PC-3 (cell line): ENCODE measurements at regions not wholly inside any gene's neighbourhood (a gene's known extent, or its start where the extent isn't known, plus 50 kb on each side); places are given as distances from the start of the nearest gene placed in this dataset.

ENCODE experiments used
- ATAC-seq: fragments of 200-7000 bp; cut with Tn5 transposase; 2 replicates; pipeline ENCODE4 v1.9.1; 2020; ENCODE audit warnings: mild to moderate bottlenecking, moderate library complexity
- BruUV-seq: library from RNA; stranded (reverse); fragments of 400-500 nt; replicated peaks from 2 replicates; lab custom pipeline; 2021; lab: Mats Ljungman, UMichigan
- CTCF ChIA-PET: fragments of 300-600 bp; sonication (Branson Sonifier 250); formaldehyde crosslinking; loops from one replicate; lab custom pipeline; 2022; ENCODE audit warnings: antibody characterized with exemption; lab: Charles Lee
- POLR2A ChIA-PET: fragments of 300-600 bp; sonication (Branson Sonifier 250); formaldehyde crosslinking; loops from one replicate; lab custom pipeline; 2022; ENCODE audit warnings: antibody characterized with exemption; ENCODE audit not compliant: unreplicated experiment; lab: Charles Lee
- DNase-seq: peaks from one replicate; pipeline ENCODE4 v3.0.0-alpha.2; 2015
- H2AFZ ChIP-seq: fragments of 300-600 bp; sonication (generic); 2 replicates; pipeline ENCODE4 v1.6.0; 2016; ENCODE audit warnings: antibody characterized with exemption, low read length
- H3F3A ChIP-seq: fragments of 300-600 bp; sonication (generic); one replicate; pipeline ENCODE4 v1.6.0; 2017; ENCODE audit warnings: antibody characterized with exemption, low read length, control low read depth, mild to moderate bottlenecking; ENCODE audit not compliant: unreplicated experiment
- H3K27ac ChIP-seq: fragments of 300-600 bp; sonication (generic); 2 replicates; pipeline ENCODE4 v1.5.1; 2016; ENCODE audit warnings: mild to moderate bottlenecking, low read length
- H3K27me3 ChIP-seq: fragments of 300-600 bp; sonication (generic); 2 replicates; pipeline ENCODE4 v1.6.1; 2016; ENCODE audit warnings: low read length, mixed read lengths
- H3K36me3 ChIP-seq: fragments of 300-600 bp; sonication (generic); 2 replicates; pipeline ENCODE4 v1.6.1; 2016; ENCODE audit warnings: low read depth, mixed run types, low read length, mixed read lengths
- H3K4me1 ChIP-seq: fragments of 300-600 bp; sonication (generic); 2 replicates; pipeline ENCODE4 v1.5.1; 2016; ENCODE audit warnings: low read length; ENCODE audit not compliant: insufficient read depth
- H3K4me2 ChIP-seq: fragments of 300-600 bp; sonication (generic); 2 replicates; pipeline ENCODE4 v1.6.0; 2016; ENCODE audit warnings: low read length
- H3K4me3 ChIP-seq: fragments of 300-600 bp; sonication (generic); 2 replicates; pipeline ENCODE4 v1.5.1; 2016; ENCODE audit warnings: mild to moderate bottlenecking, low read length, mixed read lengths
- H3K79me2 ChIP-seq: fragments of 300-600 bp; sonication (generic); 2 replicates; pipeline ENCODE4 v1.6.1; 2017; ENCODE audit warnings: low read length, mixed read lengths
- H3K9ac ChIP-seq: fragments of 300-600 bp; sonication (generic); 2 replicates; pipeline ENCODE4 v1.6.0; 2016; ENCODE audit warnings: mild to moderate bottlenecking, low read length
- H3K9me2 ChIP-seq: fragments of 300-600 bp; sonication (generic); replicated peaks from 2 replicates; pipeline ENCODE4 v1.6.1; 2016; ENCODE audit warnings: mixed run types, low read length, mixed read lengths
- H3K9me3 ChIP-seq: fragments of 300-600 bp; sonication (generic); 2 replicates; pipeline ENCODE4 v1.6.1; 2016; ENCODE audit warnings: low read length, mixed read lengths
- H4K20me1 ChIP-seq: fragments of 300-600 bp; sonication (generic); 2 replicates; pipeline ENCODE4 v1.6.1; 2016; ENCODE audit warnings: low read length, mixed read lengths
- EZH2 ChIP-seq: fragments of 300-600 bp; sonication (generic); IDR thresholded peaks from one replicate; pipeline ENCODE4 v1.6.1; 2017; ENCODE audit warnings: antibody characterized with exemption, mild to moderate bottlenecking, low read length; ENCODE audit not compliant: unreplicated experiment
- EZH2phosphoT487 ChIP-seq: fragments of 300-600 bp; sonication (generic); IDR thresholded peaks from 2 replicates; pipeline ENCODE4 v1.6.1; 2018; ENCODE audit warnings: mild to moderate bottlenecking, antibody characterized with exemption, low read length, borderline replicate concordance
- intact Hi-C: fragments of 100-400 bp; cut with micrococcal nuclease; formaldehyde crosslinking; loops from 2 replicates; pipeline ENCODE4 v1.9.0; 2023
- TF ChIP-seq, protein P1 (sequence below): fragments of 300-600 bp; sonication (generic); conservative IDR thresholded peaks from 2 replicates; pipeline ENCODE4 v1.5.1; 2017; ENCODE audit warnings: antibody characterized with exemption, low read depth, mild to moderate bottlenecking, low read length

DNA sequence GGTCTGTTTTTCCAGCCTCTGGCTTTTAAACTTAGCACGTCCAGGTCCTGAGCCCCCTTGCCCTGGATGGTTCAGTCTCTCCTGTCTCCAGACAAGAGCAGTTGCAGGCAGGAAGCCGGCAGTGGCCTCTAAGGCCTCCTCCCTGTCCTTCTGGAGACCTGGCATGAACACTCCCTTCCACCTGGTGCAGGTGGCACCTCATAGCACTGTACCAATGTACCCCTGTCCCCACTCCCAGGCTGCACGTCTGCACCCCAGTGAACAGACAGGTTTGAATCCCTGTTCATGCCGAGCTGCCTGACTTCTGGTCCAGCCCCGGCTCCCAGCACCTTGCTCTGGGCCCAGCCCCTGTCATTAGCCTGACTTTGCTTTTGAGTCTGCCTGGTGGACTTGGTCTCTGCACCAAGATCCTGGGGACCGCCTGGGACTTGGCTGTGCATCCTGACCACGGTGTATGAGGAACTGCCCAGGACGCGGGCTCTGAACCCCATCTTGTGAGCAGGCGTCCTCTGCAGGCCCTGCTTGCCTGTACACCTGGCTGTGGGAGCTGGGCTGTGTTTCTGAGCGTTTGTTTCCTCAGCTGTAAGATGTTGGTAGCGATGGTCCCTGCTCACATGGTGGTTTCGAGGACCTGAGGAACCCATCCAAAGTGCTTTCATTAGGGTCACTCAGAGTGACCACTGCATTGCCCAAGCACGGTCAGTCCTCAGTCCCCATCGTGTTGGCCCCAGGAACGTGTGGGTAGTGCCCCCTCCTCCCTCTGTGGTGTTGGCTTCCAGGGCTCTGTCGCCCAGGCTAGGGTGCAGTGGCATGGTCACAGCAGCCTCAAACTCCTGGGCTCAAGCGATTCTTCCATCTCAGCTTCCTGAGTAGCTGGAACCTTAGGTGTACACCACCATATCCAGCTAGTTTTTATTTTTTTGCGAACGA is 75.0 kb upstream of the SHANK2 start:
- no peaks in the 10 kb centered on the region for H3K36me3 ChIP-seq
- CTCF ChIA-PET, result interaction anchor here (0.7 to 1.9 kb wide), 2 partner anchors 75 to 859 kb away, joined by 3 to 45 read pairs; partner anchors contain the start of gene SHANK2
- no peak overlapping the region for H3K4me2 ChIP-seq
- TF ChIP-seq EZH2phosphoT487 (no peak), EZH2 (no peak)
- TF ChIP-seq, protein P1, sequence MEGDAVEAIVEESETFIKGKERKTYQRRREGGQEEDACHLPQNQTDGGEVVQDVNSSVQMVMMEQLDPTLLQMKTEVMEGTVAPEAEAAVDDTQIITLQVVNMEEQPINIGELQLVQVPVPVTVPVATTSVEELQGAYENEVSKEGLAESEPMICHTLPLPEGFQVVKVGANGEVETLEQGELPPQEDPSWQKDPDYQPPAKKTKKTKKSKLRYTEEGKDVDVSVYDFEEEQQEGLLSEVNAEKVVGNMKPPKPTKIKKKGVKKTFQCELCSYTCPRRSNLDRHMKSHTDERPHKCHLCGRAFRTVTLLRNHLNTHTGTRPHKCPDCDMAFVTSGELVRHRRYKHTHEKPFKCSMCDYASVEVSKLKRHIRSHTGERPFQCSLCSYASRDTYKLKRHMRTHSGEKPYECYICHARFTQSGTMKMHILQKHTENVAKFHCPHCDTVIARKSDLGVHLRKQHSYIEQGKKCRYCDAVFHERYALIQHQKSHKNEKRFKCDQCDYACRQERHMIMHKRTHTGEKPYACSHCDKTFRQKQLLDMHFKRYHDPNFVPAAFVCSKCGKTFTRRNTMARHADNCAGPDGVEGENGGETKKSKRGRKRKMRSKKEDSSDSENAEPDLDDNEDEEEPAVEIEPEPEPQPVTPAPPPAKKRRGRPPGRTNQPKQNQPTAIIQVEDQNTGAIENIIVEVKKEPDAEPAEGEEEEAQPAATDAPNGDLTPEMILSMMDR, result no peak
- H2AFZ ChIP-seq, result no peak overlapping the region
- no peak overlapping the region for H3K9ac ChIP-seq
- DNase-seq (no peak), ATAC-seq (no peak)
- no peak overlapping the region for H3K4me3 ChIP-seq
- no peaks in the 10 kb centered on the region for H3K9me2 ChIP-seq
- intact Hi-C loops, result loop anchor here (2.0 kb wide), 2 partner anchors 75 to 207 kb away; partner anchors contain the start of gene SHANK2
- H3K9me3 ChIP-seq, result no peaks in the 10 kb centered on the region
- H4K20me1 ChIP-seq, result no peaks in the 10 kb centered on the region
- H3K27me3 ChIP-seq, result no peaks in the 10 kb centered on the region
- no peaks in the 10 kb centered on the region for H3K79me2 ChIP-seq
- H3K4me1 ChIP-seq, result no peaks in the 10 kb centered on the region
- no peaks in the 10 kb centered on the region for H3F3A ChIP-seq
- H3K27ac ChIP-seq, result no peak overlapping the region
- POLR2A ChIA-PET, result no interaction called here
- no TSS peak for BruUV-seq

DNA sequence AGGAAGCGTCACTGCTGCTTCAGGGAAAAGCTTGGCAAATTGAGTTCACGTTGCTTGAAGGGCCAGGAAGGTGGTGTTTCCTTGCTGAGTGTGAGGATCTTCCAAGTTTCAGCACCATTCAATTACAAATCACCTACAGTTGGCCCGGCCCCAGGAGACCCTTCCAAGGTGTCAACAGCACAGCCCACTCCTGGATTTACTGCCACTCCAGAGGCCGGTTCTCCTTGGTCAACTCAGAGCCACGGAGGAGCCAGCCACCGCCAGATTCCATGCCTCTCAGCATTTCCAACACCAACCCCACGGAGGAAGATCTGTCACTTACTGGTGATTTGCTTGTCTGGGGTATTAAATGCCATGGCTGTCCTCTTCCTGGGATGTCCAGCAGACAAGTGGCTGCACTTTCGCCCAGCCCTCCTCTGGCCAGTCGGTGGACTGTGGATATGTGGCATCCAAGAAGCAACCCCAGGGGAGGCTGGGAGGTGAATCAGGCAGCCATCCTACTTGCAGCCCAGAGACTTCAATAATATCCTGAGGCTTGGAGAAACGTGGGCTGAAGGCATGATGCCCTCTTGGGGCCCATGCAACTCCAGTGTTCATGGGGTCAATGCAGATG is 74.1 kb upstream of the SHANK2 start:
- TF ChIP-seq EZH2, result no peak
- TF ChIP-seq EZH2phosphoT487, result no peak
- TF ChIP-seq, protein P1, result no peak
- Histone ChIP-seq H3F3A (no peaks in the 10 kb centered on the region), H3K27me3 (no peaks in the 10 kb centered on the region), H2AFZ (no peak overlapping the region), H3K4me3 (no peak overlapping the region), H3K9me3 (no peaks in the 10 kb centered on the region), H4K20me1 (no peaks in the 10 kb centered on the region), H3K4me2 (no peak overlapping the region), H3K27ac (no peak overlapping the region), H3K9ac (no peak overlapping the region), H3K4me1 (no peaks in the 10 kb centered on the region), H3K36me3 (no peaks in the 10 kb centered on the region), H3K79me2 (no peaks in the 10 kb centered on the region), H3K9me2 (no peaks in the 10 kb centered on the region)
- BruUV-seq, result no TSS peak
- intact Hi-C loops, result no loop called here
- ATAC-seq (no peak), DNase-seq (no peak)
- ChIA-PET POLR2A (no interaction called here), CTCF (interaction anchor here (0.5 kb wide), 1 partner anchor 92 kb away, joined by 4 read pairs; no protein-coding TSS in a partner anchor)
